HL-60 (cell line): ENCODE measurements at regions not wholly inside any gene's neighbourhood (a gene's known extent, or its start where the extent isn't known, plus 50 kb on each side); places are given as distances from the start of the nearest gene placed in this dataset.

Experiments used
- DNase-seq, 2 experiments: peaks; one replicate each; pipeline ENCODE4 v3.0.0-alpha.2; 2010 to 2020; ENCODE audit warnings: low read depth in 1 of 2, low spot score in 1 of 2
- H3K27ac ChIP-seq: fragments of 250-450 bp; sonication (Bioruptor Pico); replicated peaks from 2 replicates; pipeline ENCODE4 v1.5.1; 2020; ENCODE audit warnings: mild to moderate bottlenecking, moderate library complexity
- H3K27me3 ChIP-seq: fragments of 250-450 bp; sonication (Bioruptor Pico); 2 replicates; pipeline ENCODE4 v1.5.1; 2021; ENCODE audit warnings: mild to moderate bottlenecking, moderate library complexity; ENCODE audit not compliant: insufficient read depth, poor library complexity, severe bottlenecking
- H3K4me3 ChIP-seq: replicated peaks from 2 replicates; pipeline ENCODE4 v1.5.1; 2011; ENCODE audit warnings: mild to moderate bottlenecking, control low read depth, low read length; ENCODE audit not compliant: insufficient read depth
- GABPA ChIP-seq: IDR thresholded peaks from 2 replicates; pipeline ENCODE4 v1.6.1; 2012; ENCODE audit warnings: low read depth
- POLR2AphosphoS5 ChIP-seq: IDR thresholded peaks from 2 replicates; pipeline ENCODE4 v1.6.1; 2012; ENCODE audit warnings: low read depth
- SPI1 ChIP-seq: IDR thresholded peaks from 2 replicates; pipeline ENCODE4 v1.6.1; 2012; ENCODE audit warnings: low read depth, mild to moderate bottlenecking, borderline replicate concordance
- TF ChIP-seq, protein P1 (sequence below): IDR thresholded peaks from one replicate; pipeline ENCODE4 v1.5.1; 2011; ENCODE audit warnings: low read length, control low read depth, inconsistent platforms; ENCODE audit not compliant: insufficient read depth
- TF ChIP-seq, protein P2 (sequence below): IDR thresholded peaks from 2 replicates; pipeline ENCODE4 v1.6.1; 2012; ENCODE audit warnings: low read depth; ENCODE audit not compliant: insufficient replicate concordance

DNA sequence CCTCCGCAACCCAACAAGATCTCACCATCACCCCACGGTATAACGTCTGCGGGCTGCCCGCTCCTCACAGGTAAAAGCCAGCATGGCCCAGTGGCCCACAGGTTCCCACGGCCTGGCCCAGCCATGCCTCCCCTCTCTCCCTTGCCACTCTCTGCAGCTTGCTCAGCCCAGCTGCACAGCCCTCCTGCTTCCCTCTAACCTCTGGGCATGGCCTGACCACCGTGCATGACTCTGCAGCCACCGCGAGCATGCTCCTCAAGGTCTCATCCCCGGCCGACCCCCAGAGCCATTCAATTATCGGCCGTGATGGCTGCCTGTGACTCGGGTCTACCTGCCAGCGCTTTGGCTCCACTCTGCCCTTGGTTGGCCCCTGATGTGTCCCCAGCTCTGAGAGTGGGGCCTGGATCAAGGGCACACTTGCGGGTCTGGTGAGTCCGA, 185.5 kb downstream of the CTTN start:
- Histone ChIP-seq H3K4me3 (no peak overlapping the region), H3K27ac (no peak overlapping the region), H3K27me3 (no peaks in the 10 kb centered on the region)
- DNase-seq: no peak
- TF ChIP-seq, protein P1, sequence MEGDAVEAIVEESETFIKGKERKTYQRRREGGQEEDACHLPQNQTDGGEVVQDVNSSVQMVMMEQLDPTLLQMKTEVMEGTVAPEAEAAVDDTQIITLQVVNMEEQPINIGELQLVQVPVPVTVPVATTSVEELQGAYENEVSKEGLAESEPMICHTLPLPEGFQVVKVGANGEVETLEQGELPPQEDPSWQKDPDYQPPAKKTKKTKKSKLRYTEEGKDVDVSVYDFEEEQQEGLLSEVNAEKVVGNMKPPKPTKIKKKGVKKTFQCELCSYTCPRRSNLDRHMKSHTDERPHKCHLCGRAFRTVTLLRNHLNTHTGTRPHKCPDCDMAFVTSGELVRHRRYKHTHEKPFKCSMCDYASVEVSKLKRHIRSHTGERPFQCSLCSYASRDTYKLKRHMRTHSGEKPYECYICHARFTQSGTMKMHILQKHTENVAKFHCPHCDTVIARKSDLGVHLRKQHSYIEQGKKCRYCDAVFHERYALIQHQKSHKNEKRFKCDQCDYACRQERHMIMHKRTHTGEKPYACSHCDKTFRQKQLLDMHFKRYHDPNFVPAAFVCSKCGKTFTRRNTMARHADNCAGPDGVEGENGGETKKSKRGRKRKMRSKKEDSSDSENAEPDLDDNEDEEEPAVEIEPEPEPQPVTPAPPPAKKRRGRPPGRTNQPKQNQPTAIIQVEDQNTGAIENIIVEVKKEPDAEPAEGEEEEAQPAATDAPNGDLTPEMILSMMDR: no peak
- TF ChIP-seq GABPA: no peak
- TF ChIP-seq, protein P2, sequence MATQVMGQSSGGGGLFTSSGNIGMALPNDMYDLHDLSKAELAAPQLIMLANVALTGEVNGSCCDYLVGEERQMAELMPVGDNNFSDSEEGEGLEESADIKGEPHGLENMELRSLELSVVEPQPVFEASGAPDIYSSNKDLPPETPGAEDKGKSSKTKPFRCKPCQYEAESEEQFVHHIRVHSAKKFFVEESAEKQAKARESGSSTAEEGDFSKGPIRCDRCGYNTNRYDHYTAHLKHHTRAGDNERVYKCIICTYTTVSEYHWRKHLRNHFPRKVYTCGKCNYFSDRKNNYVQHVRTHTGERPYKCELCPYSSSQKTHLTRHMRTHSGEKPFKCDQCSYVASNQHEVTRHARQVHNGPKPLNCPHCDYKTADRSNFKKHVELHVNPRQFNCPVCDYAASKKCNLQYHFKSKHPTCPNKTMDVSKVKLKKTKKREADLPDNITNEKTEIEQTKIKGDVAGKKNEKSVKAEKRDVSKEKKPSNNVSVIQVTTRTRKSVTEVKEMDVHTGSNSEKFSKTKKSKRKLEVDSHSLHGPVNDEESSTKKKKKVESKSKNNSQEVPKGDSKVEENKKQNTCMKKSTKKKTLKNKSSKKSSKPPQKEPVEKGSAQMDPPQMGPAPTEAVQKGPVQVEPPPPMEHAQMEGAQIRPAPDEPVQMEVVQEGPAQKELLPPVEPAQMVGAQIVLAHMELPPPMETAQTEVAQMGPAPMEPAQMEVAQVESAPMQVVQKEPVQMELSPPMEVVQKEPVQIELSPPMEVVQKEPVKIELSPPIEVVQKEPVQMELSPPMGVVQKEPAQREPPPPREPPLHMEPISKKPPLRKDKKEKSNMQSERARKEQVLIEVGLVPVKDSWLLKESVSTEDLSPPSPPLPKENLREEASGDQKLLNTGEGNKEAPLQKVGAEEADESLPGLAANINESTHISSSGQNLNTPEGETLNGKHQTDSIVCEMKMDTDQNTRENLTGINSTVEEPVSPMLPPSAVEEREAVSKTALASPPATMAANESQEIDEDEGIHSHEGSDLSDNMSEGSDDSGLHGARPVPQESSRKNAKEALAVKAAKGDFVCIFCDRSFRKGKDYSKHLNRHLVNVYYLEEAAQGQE: no peak
- no peak for TF ChIP-seq SPI1
- TF ChIP-seq POLR2AphosphoS5: no peak

DNA sequence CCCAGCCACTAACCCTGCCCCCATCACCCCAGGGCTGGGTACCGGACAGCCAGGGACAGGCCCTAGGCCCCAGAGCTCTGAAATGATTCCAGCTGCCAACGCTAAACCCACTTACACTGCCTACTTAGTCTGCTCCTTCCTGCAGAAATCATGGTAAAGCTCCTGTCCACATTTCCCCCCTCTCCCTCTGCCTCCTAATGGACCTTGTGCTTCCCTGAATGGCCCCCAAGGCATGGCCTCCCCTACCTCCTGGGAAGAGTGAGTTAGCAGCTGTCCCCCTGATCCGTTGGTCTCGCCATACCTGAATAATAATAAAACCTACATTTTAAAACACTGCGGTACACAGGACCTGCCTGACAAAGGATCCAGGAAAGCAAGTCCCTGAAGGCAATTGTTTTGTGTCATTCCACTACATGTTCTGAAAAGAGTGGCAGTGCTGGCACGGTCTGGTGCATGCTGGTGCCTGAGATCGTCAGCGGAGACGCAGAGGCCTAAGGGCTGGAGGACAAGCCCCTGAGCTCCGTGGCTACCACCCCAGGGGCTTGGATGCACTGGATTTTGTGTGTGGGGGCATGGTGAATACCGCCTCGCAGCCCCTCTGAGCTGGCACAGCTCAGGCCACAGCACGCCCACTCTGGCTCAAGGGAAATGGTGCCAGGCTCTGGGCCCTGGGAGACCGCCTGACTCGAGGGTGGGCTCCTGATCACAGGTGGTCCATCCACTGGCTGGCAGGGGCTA, 186.3 kb downstream of the CTTN start:
- Histone ChIP-seq H3K27ac (no peak overlapping the region), H3K27me3 (no peaks in the 10 kb centered on the region), H3K4me3 (no peak overlapping the region)
- DNase-seq: no peak
- no peak for TF ChIP-seq POLR2AphosphoS5
- TF ChIP-seq, protein P2: no peak
- TF ChIP-seq, protein P1: no peak
- TF ChIP-seq GABPA: no peak
- TF ChIP-seq SPI1: no peak

DNA sequence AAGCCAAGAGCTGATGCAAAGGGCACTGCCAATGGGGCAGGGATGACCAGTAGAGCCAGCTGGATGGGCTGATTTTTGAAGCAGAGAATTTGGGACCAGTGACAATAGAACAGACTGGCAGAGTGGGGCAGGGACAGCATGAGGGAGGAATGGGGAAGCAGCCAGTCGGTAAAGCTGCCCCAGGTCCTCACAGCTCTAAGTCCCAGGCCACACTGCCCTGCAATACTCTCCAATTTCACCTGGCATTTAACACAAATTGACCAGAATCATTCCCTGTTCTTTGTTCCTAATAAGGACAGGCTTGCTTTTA, 186.9 kb downstream of the CTTN start:
- no peak for DNase-seq
- no peak overlapping the region for H3K27ac ChIP-seq
- no peaks in the 10 kb centered on the region for H3K27me3 ChIP-seq
- TF ChIP-seq GABPA (no peak), SPI1 (no peak), POLR2AphosphoS5 (no peak)
- TF ChIP-seq, protein P2: no peak
- TF ChIP-seq, protein P1: no peak
- H3K4me3 ChIP-seq: no peak overlapping the region
